A549 (cell line): ENCODE measurements at regions not wholly inside any gene's neighbourhood (a gene's known extent, or its start where the extent isn't known, plus 50 kb on each side); places are given as distances from the start of the nearest gene placed in this dataset.

Source experiments
- BHLHE40 ChIP-seq: IDR thresholded peaks from 2 replicates; pipeline ENCODE4 v1.6.1; 2012; ENCODE audit warnings: low read depth, low read length, inconsistent platforms
- CBX2 ChIP-seq: fragments of 200-600 bp; sonication (generic); IDR thresholded peaks from 2 replicates; pipeline ENCODE4 v1.6.1; 2016; ENCODE audit warnings: low read depth, mild to moderate bottlenecking, borderline replicate concordance
- CHD2 ChIP-seq: fragments of 150-350 bp; IDR thresholded peaks from 2 replicates; pipeline ENCODE4 v1.6.1; 2014; ENCODE audit warnings: low read length; ENCODE audit not compliant: partially characterized antibody
- NFE2L2 ChIP-seq: fragments of 150-350 bp; conservative IDR thresholded peaks from 2 replicates; pipeline ENCODE4 v1.6.1; 2014; ENCODE audit warnings: low read length
- POLR2A ChIP-seq: IDR thresholded peaks from 2 replicates; pipeline ENCODE4 v1.6.1; 2012; ENCODE audit warnings: mild to moderate bottlenecking, low read length
- RFX5 ChIP-seq: fragments of 450-650 bp; IDR thresholded peaks from 2 replicates; pipeline ENCODE4 v1.7.1; 2014; ENCODE audit warnings: antibody characterized with exemption, mild to moderate bottlenecking, moderate library complexity
- SMC3 ChIP-seq: fragments of >200 bp; sonication (Bioruptor Twin); formaldehyde crosslinking; IDR thresholded peaks from 3 replicates; pipeline ENCODE4 v1.6.1; 2018; ENCODE audit warnings: inconsistent platforms
- SREBF2 ChIP-seq: fragments of 450-650 bp; IDR thresholded peaks from 2 replicates; pipeline ENCODE4 v1.6.1; 2014; ENCODE audit warnings: mild to moderate bottlenecking, moderate library complexity
- TF ChIP-seq, protein P1 (sequence below): fragments of 200-600 bp; sonication (generic); IDR thresholded peaks from 2 replicates; pipeline ENCODE4 v1.6.1; 2016; ENCODE audit warnings: antibody characterized with exemption, mild to moderate bottlenecking, moderate library complexity
- TF ChIP-seq, protein P2 (sequence below): IDR thresholded peaks from 2 replicates; pipeline ENCODE4 v1.6.1; 2012
- TF ChIP-seq, protein P3 (sequence below): fragments of >200 bp; sonication (Bioruptor Twin); formaldehyde crosslinking; IDR thresholded peaks from 3 replicates; pipeline ENCODE4 v1.5.1; 2016
- TF ChIP-seq, protein P4 (sequence below): IDR thresholded peaks from 2 replicates; pipeline ENCODE4 v1.6.1; 2012

DNA sequence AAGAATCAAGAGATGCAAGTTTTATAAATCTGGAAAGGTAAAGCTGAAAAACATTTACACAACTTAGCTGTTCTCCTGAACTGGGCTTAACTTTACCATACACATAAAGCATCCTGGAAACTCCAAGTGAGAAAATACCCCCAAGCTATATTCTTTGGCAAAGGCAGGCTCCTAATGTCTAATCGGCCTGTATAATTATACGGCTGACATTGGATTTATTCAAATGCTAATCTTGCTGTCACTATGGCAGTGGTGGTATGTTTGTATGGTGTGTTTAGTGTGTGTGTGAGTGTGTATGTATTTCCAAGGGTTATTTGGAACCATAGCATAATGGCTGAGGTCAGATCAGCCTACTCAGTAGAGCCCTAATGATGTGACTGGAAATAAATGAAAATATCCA lies 1031.8 kb upstream of the ZEB2 start:
- TF ChIP-seq CBX2 (no peak), CHD2 (no peak), RFX5 (no peak), POLR2A (no peak), BHLHE40 (no peak), SREBF2 (no peak), NFE2L2 (no peak), SMC3 (no peak)
- TF ChIP-seq, protein P1, sequence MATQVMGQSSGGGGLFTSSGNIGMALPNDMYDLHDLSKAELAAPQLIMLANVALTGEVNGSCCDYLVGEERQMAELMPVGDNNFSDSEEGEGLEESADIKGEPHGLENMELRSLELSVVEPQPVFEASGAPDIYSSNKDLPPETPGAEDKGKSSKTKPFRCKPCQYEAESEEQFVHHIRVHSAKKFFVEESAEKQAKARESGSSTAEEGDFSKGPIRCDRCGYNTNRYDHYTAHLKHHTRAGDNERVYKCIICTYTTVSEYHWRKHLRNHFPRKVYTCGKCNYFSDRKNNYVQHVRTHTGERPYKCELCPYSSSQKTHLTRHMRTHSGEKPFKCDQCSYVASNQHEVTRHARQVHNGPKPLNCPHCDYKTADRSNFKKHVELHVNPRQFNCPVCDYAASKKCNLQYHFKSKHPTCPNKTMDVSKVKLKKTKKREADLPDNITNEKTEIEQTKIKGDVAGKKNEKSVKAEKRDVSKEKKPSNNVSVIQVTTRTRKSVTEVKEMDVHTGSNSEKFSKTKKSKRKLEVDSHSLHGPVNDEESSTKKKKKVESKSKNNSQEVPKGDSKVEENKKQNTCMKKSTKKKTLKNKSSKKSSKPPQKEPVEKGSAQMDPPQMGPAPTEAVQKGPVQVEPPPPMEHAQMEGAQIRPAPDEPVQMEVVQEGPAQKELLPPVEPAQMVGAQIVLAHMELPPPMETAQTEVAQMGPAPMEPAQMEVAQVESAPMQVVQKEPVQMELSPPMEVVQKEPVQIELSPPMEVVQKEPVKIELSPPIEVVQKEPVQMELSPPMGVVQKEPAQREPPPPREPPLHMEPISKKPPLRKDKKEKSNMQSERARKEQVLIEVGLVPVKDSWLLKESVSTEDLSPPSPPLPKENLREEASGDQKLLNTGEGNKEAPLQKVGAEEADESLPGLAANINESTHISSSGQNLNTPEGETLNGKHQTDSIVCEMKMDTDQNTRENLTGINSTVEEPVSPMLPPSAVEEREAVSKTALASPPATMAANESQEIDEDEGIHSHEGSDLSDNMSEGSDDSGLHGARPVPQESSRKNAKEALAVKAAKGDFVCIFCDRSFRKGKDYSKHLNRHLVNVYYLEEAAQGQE, result no peak
- TF ChIP-seq, protein P2, sequence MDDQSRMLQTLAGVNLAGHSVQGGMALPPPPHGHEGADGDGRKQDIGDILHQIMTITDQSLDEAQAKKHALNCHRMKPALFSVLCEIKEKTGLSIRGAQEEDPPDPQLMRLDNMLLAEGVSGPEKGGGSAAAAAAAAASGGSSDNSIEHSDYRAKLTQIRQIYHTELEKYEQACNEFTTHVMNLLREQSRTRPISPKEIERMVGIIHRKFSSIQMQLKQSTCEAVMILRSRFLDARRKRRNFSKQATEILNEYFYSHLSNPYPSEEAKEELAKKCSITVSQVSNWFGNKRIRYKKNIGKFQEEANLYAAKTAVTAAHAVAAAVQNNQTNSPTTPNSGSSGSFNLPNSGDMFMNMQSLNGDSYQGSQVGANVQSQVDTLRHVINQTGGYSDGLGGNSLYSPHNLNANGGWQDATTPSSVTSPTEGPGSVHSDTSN, result no peak
- TF ChIP-seq, protein P3, sequence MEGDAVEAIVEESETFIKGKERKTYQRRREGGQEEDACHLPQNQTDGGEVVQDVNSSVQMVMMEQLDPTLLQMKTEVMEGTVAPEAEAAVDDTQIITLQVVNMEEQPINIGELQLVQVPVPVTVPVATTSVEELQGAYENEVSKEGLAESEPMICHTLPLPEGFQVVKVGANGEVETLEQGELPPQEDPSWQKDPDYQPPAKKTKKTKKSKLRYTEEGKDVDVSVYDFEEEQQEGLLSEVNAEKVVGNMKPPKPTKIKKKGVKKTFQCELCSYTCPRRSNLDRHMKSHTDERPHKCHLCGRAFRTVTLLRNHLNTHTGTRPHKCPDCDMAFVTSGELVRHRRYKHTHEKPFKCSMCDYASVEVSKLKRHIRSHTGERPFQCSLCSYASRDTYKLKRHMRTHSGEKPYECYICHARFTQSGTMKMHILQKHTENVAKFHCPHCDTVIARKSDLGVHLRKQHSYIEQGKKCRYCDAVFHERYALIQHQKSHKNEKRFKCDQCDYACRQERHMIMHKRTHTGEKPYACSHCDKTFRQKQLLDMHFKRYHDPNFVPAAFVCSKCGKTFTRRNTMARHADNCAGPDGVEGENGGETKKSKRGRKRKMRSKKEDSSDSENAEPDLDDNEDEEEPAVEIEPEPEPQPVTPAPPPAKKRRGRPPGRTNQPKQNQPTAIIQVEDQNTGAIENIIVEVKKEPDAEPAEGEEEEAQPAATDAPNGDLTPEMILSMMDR, result no peak
- TF ChIP-seq, protein P4, sequence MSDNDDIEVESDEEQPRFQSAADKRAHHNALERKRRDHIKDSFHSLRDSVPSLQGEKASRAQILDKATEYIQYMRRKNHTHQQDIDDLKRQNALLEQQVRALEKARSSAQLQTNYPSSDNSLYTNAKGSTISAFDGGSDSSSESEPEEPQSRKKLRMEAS, result no peak
